Astrocyte (in vitro differentiated cells and primary cell): ENCODE measurements at regions not wholly inside any gene's neighbourhood (a gene's known extent, or its start where the extent isn't known, plus 50 kb on each side); places are given as distances from the start of the nearest gene placed in this dataset.

Experiments
- EZH2 ChIP-seq: IDR thresholded peaks from 2 replicates; pipeline ENCODE4 v1.6.1; 2012; ENCODE audit warnings: mild to moderate bottlenecking, low read length, inconsistent platforms; ENCODE audit not compliant: insufficient read depth
- TF ChIP-seq, protein P1 (sequence below): IDR thresholded peaks from 2 replicates; pipeline ENCODE4 v1.5.1; 2011; ENCODE audit warnings: low read depth, mild to moderate bottlenecking, inconsistent platforms, low read length, moderate library complexity; ENCODE audit not compliant: insufficient read depth

DNA sequence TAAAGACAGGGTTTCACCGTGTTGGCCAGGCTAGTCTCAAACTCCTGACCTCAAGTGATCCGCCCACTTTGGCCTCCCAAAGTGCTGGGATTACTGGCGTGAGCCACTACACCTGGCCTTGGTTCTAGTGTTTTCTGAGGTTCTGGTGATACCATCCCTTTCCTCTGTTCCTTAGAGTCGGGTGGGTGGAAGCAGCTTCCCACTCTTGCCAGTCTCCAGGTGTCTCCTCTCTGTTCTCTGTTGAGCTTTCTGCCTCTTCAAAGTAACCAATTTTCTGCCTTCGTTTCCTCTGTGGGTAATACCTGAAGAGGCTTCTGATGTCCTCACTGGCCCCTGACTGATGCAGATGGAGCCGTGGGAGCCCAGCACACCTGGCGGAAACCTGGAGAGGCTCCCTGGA lies 53.4 kb upstream of the LHX5 start:
- TF ChIP-seq, protein P1, sequence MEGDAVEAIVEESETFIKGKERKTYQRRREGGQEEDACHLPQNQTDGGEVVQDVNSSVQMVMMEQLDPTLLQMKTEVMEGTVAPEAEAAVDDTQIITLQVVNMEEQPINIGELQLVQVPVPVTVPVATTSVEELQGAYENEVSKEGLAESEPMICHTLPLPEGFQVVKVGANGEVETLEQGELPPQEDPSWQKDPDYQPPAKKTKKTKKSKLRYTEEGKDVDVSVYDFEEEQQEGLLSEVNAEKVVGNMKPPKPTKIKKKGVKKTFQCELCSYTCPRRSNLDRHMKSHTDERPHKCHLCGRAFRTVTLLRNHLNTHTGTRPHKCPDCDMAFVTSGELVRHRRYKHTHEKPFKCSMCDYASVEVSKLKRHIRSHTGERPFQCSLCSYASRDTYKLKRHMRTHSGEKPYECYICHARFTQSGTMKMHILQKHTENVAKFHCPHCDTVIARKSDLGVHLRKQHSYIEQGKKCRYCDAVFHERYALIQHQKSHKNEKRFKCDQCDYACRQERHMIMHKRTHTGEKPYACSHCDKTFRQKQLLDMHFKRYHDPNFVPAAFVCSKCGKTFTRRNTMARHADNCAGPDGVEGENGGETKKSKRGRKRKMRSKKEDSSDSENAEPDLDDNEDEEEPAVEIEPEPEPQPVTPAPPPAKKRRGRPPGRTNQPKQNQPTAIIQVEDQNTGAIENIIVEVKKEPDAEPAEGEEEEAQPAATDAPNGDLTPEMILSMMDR, result no peak
- no peak for TF ChIP-seq EZH2
